Spleen (tissue), 7 donors: ENCODE measurements at regions not wholly inside any gene's neighbourhood (a gene's known extent, or its start where the extent isn't known, plus 50 kb on each side); places are given as distances from the start of the nearest gene placed in this dataset.

ENCODE experiments used
- CTCF ChIP-seq, 11 experiments: fragments of 200-600 bp in 7 of 11; fragments of 450-650 bp in 4 of 11; sonication (generic) in 4 of 11; IDR thresholded peaks in 8 of 11; conservative IDR thresholded peaks in 3 of 11; 1 replicate in 7 of 11; 2 replicates in 4 of 11; pipeline versions ENCODE4 v1.4.0 to v1.8.0; 2016 to 2021; ENCODE audit warnings: antibody characterized with exemption in 11 of 11, inconsistent platforms in 4 of 11, mild to moderate bottlenecking in 1 of 11
- POLR2AphosphoS5 ChIP-seq, 3 donors: sonication (generic); formaldehyde crosslinking; IDR thresholded peaks; one replicate each; pipeline ENCODE4 v1.5.1; 2017; ENCODE audit warnings: antibody characterized with exemption in 3 of 3
- donor health status: DM: no; HTN: no; CAD: no; lungs with moderate emphysema.
- donor health status: DM: no; HTN: no; CAD: no.
- donor health status: DM: no; HTN: no; CAD: no.

GRCh38 chr4:106691749-106692148 lies 323.2 kb upstream of the GIMD1 start:
- no peak for TF ChIP-seq CTCF (IDR thresholded peaks at IDR 0.05 in 8 of 11, conservative IDR thresholded peaks at IDR 0.05 in 3 of 11)
- no peak for TF ChIP-seq POLR2AphosphoS5 (IDR thresholded peaks at IDR 0.05)
